Activated CD8-positive, alpha-beta T cell treated with anti-CD3 and anti-CD28 coated beads for 36 hours (primary cell): ENCODE measurements at regions not wholly inside any gene's neighbourhood (a gene's known extent, or its start where the extent isn't known, plus 50 kb on each side); places are given as distances from the start of the nearest gene placed in this dataset.

ENCODE experiments used
- ATAC-seq: fragments of 200-7000 bp; cut with Tn5 transposase; one replicate; pipeline ENCODE4 v1.10.0; 2021; ENCODE audit warnings: mild to moderate bottlenecking, moderate library complexity
- CTCF ChIA-PET: fragments of 350-600 bp; sonication (Branson Sonifier 250); formaldehyde crosslinking; loops from one replicate; lab custom pipeline; 2021; ENCODE audit warnings: antibody characterized with exemption; lab: Charles Lee
- POLR2A ChIA-PET: fragments of 350-600 bp; sonication (Branson Sonifier 250); formaldehyde crosslinking; loops from one replicate; lab custom pipeline; 2021; ENCODE audit warnings: antibody characterized with exemption; lab: Charles Lee
- DNase-seq: peaks from one replicate; pipeline ENCODE4 v3.0.0-alpha.2; 2020
- H3K27ac Mint-ChIP-seq: one replicate; pipeline ENCODE4 v1.8.0; 2021; ENCODE audit warnings: mild to moderate bottlenecking, mixed read lengths
- H3K27me3 Mint-ChIP-seq: one replicate; pipeline ENCODE4 v1.8.0; 2021; ENCODE audit warnings: mixed read lengths
- H3K36me3 Mint-ChIP-seq: one replicate; pipeline ENCODE4 v1.8.0; 2021; ENCODE audit warnings: low read depth, mixed read lengths
- H3K4me1 Mint-ChIP-seq: one replicate; pipeline ENCODE4 v1.8.0; 2021; ENCODE audit warnings: low read depth, mixed read lengths
- H3K4me3 Mint-ChIP-seq: one replicate; pipeline ENCODE4 v1.8.0; 2021; ENCODE audit warnings: mild to moderate bottlenecking, moderate library complexity, mixed read lengths
- H3K9me3 Mint-ChIP-seq: one replicate; pipeline ENCODE4 v1.8.0; 2021; ENCODE audit warnings: mixed read lengths
- intact Hi-C: fragments of 100-400 bp; cut with micrococcal nuclease; formaldehyde crosslinking; loops from one replicate; pipeline ENCODE4 v1.10.0; 2022
- TF ChIP-seq, protein P1 (sequence below): fragments of 200-600 bp; IDR thresholded peaks from one replicate; pipeline ENCODE4 v1.8.0; 2022; ENCODE audit warnings: antibody characterized with exemption, mild to moderate bottlenecking

DNA sequence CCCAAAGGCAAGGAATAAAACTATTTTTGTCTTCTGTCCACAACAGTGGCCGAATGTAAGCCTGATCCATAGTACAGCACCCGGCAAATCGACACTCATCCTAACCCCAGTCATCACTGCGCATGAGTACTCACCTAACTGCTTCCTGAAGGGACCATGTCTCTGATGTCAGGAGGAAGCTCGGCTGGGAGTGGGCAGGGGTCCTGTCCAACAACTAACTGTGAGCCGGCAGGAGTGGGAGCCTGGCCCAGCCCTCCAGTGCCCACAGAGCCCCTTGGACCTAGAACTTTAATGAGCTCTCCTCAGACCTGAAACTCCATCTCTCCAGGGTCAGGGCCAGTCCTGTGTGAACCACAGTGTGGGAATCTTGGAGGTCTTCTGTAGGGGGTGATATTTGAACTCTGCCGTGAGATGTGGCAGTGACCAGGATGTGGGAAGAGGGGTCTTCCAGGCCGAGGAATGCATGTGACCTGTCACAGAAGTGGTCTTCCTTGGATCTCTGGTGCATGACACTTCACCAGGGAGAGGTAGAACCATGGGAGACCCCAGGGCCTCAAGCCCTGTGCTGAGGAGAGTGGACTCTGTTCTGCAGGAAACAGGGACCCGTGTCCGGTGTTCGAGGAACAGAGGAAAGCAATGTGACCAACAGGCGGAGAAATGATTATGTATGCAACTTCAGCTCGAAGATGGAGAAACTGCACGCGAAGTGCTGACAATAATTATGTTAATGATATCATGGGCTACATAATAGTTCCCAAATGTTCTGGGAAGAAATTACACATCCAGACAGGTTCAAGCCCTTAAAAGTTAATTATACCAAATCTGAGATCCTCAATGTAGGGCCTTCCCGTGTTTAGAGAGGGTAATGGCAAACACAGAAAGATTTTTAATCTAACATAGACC, 240.1 kb upstream of the HDAC4 start:
- no peaks in the 10 kb centered on the region for H3K9me3 Mint-ChIP-seq
- ChIA-PET POLR2A (no interaction called here), CTCF (no interaction called here)
- no peak overlapping the region for H3K4me3 Mint-ChIP-seq
- ATAC-seq (no peak), DNase-seq (no peak)
- TF ChIP-seq, protein P1, sequence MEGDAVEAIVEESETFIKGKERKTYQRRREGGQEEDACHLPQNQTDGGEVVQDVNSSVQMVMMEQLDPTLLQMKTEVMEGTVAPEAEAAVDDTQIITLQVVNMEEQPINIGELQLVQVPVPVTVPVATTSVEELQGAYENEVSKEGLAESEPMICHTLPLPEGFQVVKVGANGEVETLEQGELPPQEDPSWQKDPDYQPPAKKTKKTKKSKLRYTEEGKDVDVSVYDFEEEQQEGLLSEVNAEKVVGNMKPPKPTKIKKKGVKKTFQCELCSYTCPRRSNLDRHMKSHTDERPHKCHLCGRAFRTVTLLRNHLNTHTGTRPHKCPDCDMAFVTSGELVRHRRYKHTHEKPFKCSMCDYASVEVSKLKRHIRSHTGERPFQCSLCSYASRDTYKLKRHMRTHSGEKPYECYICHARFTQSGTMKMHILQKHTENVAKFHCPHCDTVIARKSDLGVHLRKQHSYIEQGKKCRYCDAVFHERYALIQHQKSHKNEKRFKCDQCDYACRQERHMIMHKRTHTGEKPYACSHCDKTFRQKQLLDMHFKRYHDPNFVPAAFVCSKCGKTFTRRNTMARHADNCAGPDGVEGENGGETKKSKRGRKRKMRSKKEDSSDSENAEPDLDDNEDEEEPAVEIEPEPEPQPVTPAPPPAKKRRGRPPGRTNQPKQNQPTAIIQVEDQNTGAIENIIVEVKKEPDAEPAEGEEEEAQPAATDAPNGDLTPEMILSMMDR = no peak
- no peaks in the 10 kb centered on the region for H3K27me3 Mint-ChIP-seq
- no peaks in the 10 kb centered on the region for H3K36me3 Mint-ChIP-seq
- no peaks in the 10 kb centered on the region for H3K4me1 Mint-ChIP-seq
- intact Hi-C loops = no loop called here
- H3K27ac Mint-ChIP-seq = no peak overlapping the region

DNA sequence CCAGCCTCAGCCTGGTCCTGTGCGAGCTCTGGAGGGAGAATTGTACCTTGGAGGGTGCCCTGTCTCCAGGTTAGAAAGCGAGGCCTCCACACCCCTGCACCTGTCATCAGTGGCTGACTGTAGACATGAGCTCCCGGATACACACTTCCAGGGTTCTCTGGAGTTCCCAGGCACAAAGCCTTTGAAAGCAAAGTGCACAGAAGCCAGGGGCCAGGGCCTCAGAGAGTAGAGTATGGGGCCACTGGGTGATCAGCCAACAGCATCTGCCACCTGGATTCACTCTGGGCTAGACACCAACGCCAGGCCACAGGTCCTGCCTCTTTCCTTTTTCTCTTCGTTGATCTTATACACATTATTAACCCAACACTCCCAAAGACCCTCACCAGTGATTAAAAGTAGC, 239.4 kb upstream of the HDAC4 start:
- H3K36me3 Mint-ChIP-seq = no peaks in the 10 kb centered on the region
- no peaks in the 10 kb centered on the region for H3K27me3 Mint-ChIP-seq
- no peak overlapping the region for H3K4me3 Mint-ChIP-seq
- H3K27ac Mint-ChIP-seq = no peak overlapping the region
- no peaks in the 10 kb centered on the region for H3K4me1 Mint-ChIP-seq
- H3K9me3 Mint-ChIP-seq = no peaks in the 10 kb centered on the region
- ChIA-PET POLR2A (no interaction called here), CTCF (no interaction called here)
- ATAC-seq = no peak
- no peak for DNase-seq
- intact Hi-C loops = no loop called here
- TF ChIP-seq, protein P1 = no peak

DNA sequence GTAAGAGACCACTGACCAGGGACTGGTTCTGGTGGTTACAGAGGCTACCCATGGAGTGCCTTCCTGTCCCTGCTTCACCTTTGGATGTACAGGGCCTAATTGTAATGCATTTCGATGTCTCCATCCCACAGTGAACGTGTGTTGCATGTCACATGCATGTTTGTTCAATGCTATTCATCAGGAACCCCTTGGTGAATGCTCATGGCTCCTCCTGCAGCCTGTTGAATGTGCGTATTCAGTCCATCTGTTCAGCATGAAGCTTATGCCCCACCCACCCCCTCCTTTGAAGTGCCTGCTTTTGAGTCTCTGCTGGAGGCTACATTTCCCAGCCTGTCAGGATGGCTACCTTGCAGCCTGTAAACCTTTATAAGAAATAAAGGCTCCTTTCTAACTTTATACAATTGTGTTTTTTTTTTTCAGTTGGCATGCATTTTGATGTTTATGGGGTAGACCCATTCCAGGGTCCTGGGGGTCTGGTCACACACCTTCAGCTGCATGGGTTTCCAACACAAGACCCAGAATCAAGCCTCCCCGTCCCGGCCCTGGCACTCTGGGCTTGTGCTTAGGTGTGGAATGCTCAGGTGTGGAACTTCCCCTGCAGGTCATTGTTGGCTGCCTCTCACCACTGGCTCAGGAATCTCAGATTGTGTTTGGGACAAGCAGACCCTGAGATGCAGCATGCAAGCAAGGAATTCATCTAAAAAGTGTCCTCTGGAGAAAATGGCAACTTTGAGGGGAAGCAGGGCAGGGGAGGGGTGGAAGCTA, 238.8 kb upstream of the HDAC4 start:
- ChIA-PET POLR2A (no interaction called here), CTCF (no interaction called here)

DNA sequence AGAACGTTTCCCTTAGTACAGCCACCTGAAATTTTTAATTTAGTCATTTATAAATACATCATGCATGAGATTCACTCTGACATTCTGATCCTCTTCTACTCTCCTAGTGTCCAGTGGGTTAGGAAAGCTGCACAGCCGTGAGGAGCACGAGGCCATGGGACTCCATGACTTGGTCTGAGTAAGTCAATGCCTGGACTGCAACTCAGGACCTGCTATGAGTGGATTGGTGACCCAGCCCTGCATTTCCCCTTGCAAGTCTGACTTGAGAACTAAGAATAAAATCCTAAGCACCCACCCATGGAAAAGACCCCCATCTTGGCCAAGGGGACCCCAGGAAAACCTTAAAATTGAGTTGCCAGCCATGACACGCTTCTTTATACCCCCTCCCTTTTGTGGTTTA, 237.6 kb upstream of the HDAC4 start:
- intact Hi-C loops = no loop called here
- Mint-ChIP-seq H3K27me3 (no peaks in the 10 kb centered on the region), H3K4me1 (no peaks in the 10 kb centered on the region), H3K9me3 (no peaks in the 10 kb centered on the region), H3K4me3 (no peak overlapping the region), H3K36me3 (no peaks in the 10 kb centered on the region), H3K27ac (no peak overlapping the region)
- no peak for ATAC-seq
- ChIA-PET POLR2A (no interaction called here), CTCF (no interaction called here)
- TF ChIP-seq, protein P1 = no peak
- no peak for DNase-seq

More for the DNA sequence above, 238.8 kb upstream of the HDAC4 start:
- H3K4me1 Mint-ChIP-seq = no peaks in the 10 kb centered on the region
- no peaks in the 10 kb centered on the region for H3K27me3 Mint-ChIP-seq
- H3K4me3 Mint-ChIP-seq = no peak overlapping the region
- no peak overlapping the region for H3K27ac Mint-ChIP-seq
- ATAC-seq = no peak
- H3K36me3 Mint-ChIP-seq = no peaks in the 10 kb centered on the region
- intact Hi-C loops = no loop called here
- H3K9me3 Mint-ChIP-seq = no peaks in the 10 kb centered on the region
- no peak for DNase-seq
- TF ChIP-seq, protein P1 = no peak

DNA sequence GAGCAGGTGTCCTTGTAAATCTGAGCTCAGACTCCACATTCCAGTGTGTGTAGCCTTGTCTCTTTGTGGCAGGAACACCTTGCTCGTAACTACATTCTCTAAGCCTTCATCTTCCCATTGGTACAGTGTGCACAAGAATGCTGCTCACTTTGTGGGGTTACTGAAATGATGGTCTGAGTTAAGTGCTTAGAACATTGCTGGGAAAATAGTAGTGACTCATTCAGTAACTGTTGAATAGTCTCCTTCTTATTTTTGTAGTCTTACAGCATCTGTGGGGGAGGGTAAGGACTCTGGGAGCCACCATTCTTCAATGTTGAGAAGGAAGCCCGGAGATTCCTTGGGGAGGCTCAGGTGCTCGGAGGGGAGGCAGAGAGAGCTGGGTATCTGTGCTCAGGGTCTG, 236.0 kb upstream of the HDAC4 start:
- no peaks in the 10 kb centered on the region for H3K9me3 Mint-ChIP-seq
- POLR2A ChIA-PET = interaction anchor here (1.0 kb wide), 1 partner anchor 12 kb away, joined by 3 read pairs; no protein-coding TSS in a partner anchor
- CTCF ChIA-PET = no interaction called here
- TF ChIP-seq, protein P1 = no peak
- H3K36me3 Mint-ChIP-seq = no peaks in the 10 kb centered on the region
- H3K27me3 Mint-ChIP-seq = no peaks in the 10 kb centered on the region
- intact Hi-C loops = no loop called here
- no peak overlapping the region for H3K4me3 Mint-ChIP-seq
- ATAC-seq (no peak), DNase-seq (no peak)
- no peak overlapping the region for H3K27ac Mint-ChIP-seq
- no peaks in the 10 kb centered on the region for H3K4me1 Mint-ChIP-seq
